Inferior parietal cortex (tissue), 1 donor: ENCODE measurements at regions not wholly inside any gene's neighbourhood (a gene's known extent, or its start where the extent isn't known, plus 50 kb on each side); places are given as distances from the start of the nearest gene placed in this dataset.
"Not testable (repeated sequence)": the region's sequence is repeated elsewhere in the genome, so short reads cannot be mapped to it uniquely, and the experiment has no call there.

Experiments
- DNase-seq: peaks from one replicate; pipeline ENCODE4 v3.0.0-alpha.2; 2016; ENCODE audit errors: extremely low spot score

DNA sequence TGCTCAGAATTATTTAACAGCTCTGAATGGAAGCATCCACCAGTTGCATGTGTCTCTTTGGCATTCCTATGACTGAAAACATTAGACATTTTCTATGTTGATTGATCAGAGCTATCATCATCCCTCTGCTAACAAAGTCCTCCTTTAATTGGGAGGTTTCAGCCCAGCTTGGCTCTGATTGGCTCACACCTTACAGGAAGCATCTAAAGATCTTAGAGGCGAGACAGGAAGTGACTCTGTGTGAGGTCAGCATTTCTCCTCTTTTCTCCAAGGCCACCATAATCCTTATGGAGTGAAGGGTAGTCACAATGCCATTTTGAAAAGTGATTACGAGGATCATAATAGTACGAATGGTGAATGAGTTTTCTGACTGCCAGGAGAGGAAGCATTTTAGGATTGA, 260.8 kb downstream of the MIAT start:
- DNase-seq = no peak

DNA sequence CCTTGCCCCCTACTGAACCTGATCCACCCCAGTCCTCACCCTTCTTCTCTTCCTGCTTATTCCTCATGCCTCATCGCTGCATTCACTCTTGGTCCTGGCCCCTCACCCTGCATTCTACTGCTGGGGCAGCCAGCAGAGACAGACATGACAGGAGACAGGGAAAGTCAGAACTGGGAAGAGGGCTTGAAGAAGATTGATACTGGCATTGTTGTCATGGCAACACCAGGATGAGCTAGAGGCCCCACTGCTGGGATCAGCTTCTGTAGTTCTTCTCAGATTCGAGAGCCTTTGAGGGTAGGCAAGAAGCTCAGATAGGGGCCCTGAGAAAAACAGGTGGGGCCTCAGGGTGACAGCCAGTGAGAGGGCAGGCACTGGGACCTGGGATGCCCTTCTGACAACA, 264.3 kb downstream of the MIAT start:
- no peak for DNase-seq

DNA sequence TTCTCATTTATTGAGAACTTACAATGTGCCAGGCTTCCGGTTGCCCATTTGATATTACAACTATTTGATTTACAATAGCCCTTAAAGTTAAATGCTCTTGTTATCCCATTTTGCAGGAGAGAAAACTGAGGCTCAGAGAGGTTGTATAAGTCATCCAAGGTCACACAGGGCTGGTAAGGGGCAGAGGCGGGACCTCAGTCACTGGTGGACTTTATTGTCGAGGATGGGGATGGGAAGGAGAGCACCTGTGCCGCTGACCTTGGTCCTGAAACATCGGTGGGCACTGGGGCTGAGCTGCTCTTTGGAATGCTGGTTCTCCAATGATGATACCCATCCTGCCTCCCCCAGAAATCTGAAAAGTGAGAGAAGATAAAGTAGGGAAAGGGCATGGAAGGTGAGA, 265.4 kb downstream of the MIAT start:
- no peak for DNase-seq

DNA sequence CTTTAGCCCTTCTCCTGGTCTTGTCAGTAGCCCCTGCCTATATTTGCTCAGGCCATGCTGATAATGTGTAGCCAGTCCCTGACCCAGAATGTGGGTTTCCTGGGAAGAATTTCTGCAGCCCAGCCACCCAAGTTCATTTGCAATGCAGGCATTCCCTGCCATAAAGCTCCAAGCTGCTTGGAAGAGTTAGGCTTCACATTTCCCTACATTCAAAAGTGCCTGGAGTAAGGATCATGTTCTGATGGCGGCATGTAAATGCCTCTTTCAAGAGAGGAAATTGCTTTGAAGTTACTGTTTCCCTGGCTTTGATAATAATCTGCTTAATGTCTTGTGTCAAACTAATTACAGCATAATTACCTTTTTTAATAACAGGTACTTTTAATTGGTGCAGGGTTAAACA, 266.1 kb downstream of the MIAT start:
- DNase-seq = no peak

DNA sequence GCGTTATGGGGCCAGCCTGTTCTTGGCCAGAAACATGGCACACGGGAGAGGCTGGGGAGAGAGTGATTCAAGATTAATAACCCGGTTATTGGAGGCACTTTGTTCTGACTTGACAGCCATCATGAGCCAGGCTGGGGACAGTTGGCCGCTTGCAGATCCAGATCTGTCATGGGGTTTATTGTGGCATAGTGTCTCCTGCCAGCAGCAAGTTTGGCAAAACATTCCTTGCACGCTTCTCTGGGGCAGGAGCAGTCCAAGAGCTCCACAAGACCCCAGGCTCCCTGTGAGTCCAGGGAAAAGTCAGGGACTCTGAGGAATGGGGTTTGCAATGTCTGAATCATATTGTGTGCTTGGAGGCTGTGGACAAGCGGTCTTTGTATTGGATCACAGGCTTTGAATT, 270.4 kb downstream of the MIAT start:
- DNase-seq = no peak

- no peak for DNase-seq
Measured at GRCh38 chr22:26931471-26931870, 274.1 kb downstream of the MIAT start.

- no peak for DNase-seq
Measured at GRCh38 chr22:26933105-26933590, 275.8 kb downstream of the MIAT start.

DNA sequence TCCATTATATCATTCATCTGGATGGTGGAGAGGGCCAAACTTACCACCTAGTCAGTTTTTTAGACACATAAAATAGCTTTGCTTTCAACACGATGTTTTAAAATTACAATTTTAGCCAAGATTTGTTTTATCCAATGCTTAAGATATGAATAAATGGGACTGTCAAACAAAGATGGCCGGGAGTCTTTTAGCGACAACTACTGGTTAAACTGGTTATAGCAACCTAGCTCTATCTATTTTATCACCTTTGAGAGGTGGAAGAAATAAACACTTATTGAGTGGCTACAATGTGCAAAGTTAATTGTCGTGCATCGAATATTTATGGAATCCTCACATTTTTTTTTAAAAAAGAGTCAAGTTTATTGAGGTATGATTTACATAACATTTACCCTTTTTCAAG, 279.8 kb downstream of the MIAT start:
- DNase-seq = no peak

- no peak for DNase-seq
Measured at GRCh38 chr22:26939466-26939865, 282.1 kb downstream of the MIAT start.

GRCh38 chr22:26941896-26942636, 284.7 kb downstream of the MIAT start:
- no peak for DNase-seq

GRCh38 chr22:26942637-26942957, 285.2 kb downstream of the MIAT start:
- no peak for DNase-seq

DNA sequence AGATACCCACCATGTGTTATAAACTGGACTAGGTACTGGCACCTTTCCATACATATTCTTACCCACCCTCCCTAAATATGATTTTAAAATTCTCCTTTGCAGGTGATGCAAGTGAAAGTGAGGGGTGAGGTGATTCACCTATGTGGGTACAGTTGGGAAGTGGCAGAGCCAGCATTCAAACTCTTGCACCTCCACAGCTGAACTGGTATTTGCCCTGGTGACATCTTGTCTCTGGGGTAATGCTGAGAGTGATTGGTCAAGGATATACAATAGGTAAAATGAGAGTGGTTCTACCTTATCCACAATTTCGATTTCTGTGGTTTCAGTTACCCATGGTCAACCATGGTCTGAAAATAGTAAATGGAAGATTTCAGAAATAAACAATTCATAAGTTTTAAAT, 288.2 kb downstream of the MIAT start:
- DNase-seq = no peak

- DNase-seq = no peak
Measured at GRCh38 chr22:26949193-26949592, 291.8 kb downstream of the MIAT start.

DNA sequence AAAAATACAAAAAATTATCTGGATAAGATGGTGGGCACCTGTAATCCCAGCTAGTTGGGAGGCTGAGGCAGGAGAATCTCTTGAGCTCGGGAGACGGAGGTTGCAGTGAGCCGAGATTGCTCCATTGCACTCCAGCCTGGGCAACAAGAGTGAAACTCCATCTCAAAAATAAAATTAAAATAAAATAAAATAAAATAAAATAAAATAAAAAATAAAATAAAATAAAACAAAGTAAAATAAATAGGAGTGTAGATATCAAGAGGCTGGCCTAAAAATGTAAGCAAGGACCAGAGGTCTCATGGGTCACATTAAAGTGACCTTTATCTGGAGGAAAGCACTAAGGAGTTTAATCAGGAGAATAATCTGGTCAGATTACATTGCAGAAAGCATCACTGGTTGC, 293.8 kb downstream of the MIAT start:
- not testable (repeated sequence) for DNase-seq

DNA sequence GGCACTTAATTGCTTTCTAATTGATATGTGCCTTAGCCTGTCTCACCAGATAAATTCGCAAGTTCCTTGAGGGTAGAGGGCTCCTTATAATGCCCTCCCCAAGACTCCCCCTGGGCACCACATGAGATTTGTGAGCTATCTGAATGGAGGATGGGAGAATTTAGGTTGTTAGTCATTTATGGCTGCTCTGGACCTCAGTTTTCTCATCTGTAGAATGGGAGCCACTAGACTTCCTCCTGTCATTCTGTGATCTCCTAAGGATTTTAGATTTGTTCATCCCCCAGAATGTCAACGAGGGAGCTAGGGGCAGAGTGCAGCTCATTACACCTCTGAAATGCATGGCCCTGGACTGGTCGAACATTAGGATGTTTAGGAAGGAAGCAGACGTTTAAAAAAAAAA, 294.6 kb downstream of the MIAT start:
- no peak for DNase-seq

- no peak for DNase-seq
Measured at GRCh38 chr22:26952451-26953011, 295.1 kb downstream of the MIAT start.

- no peak for DNase-seq
Measured at GRCh38 chr22:26953012-26953883, 295.9 kb downstream of the MIAT start.

DNA sequence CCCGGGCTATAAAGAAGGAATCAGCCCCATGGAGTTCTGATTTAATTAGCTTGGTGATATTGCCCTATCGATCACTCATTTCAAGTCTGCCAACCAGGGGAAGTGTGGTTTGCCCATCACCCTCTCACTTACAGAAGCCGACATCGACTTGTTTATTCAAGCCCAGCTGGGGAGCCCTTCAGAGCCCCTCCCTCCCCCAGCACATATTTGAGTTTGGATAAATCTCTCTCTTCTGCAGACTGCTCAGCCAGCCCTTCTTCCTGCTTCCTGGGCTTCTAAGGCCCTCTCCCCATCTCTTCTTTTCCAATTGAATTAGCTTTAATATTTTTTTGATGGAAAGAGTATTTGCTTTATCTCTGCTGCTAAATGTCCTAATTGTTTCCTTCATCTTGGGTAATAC, 299.0 kb downstream of the MIAT start:
- no peak for DNase-seq

DNA sequence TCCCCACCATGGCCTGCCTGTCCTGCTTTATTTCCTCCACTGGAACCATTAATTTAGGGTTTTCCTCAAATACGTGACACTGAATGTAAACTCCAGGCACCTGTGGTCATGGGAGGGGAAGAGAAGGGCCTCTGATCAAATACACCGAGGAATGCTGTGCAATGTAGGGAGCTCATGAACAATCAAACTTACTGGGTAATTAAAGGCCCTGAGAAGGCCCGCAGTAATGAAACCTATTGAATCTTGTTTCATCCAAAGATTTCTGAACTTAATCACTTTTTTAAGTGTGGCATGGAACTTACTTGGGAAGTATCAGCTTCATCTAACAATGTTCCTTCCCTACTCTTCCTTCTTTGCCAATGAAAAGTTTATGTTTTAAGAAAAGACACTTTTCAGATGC, 299.8 kb downstream of the MIAT start:
- DNase-seq = no peak

- no peak for DNase-seq
Measured at GRCh38 chr22:26957897-26958296, 300.5 kb downstream of the MIAT start.

GRCh38 chr22:26958378-26958777, 301.0 kb downstream of the MIAT start:
- no peak for DNase-seq

DNA sequence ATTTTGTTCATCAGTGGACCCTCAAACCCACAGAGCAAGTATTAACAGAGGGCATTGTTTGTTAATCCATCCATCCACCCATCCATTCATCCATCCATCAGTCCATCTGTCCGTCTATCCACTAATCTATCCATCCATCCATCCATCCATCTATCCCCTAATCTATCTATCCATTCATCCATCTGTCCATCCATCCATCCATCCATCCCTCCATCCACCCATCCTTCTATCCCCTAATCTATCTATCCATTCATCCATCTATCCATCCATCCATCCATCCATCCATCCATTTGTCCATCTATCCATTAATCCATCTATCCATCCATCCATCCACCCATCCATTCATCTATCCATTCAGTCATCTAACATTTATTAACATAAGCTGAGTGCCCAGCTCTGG, 307.3 kb downstream of the MIAT start:
- no peak for DNase-seq

- DNase-seq = no peak
Measured at GRCh38 chr22:26967282-26967681, 309.9 kb downstream of the MIAT start.
